ENCODE measurements at regions not wholly inside any gene's neighbourhood (a gene's known extent, or its start where the extent isn't known, plus 50 kb on each side); places are given as distances from the start of the nearest gene placed in this dataset.

DNA sequence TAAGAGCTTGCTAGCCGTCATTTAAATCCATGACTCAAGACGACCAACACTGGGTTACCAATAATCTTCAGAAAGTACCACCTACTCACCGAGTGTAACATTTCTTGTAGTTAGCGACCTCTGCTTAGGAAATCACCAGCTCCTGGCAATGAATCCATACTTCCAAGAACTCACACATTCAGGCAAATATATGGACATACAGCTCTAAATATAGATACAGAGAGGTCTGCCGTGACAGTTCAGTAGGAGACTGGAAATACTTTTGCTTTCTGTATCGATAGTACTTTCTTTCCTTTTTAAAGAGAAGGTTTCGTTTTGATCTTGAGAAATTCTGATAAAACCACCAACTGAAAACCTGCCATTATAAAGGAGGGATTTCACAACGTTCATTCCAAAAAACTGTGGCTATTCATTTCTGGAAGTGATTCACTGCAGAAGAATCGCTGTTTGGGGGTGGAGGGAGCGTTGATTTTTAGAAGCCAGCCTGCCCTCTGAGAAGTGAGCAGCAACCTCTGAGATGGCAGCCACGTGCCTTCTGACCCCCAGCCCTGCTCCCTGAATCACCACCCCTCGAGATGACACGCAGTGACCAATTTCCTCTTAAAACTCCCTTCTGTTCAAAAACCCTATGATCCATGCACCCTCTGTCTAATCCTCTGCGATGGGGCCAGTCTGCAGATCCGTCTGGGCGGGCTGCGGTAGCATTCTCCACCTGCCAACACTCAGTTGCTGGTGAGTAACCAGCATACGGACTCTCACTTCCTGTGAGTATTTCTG, 179.0 kb upstream of the KLF14 start:
- peaks cover 18% of the 10 kb centered on the region for H4K20me1 ChIP-seq (ENCODE audit: insufficient read depth, low read length)
- H3K9me3 ChIP-seq (ENCODE audit: low read depth, low read length), result no peaks in the 10 kb centered on the region
- no peak for DNase-seq (ENCODE audit: insufficient read length, low spot score, missing footprints)
- H3K36me3 ChIP-seq (ENCODE audit: insufficient read depth, low read length), result peaks cover 45% of the 10 kb centered on the region
- H3K4me3 ChIP-seq (ENCODE audit: insufficient read depth, low read length), result peak overlapping the region; percentile 77
- TF ChIP-seq, protein P1, sequence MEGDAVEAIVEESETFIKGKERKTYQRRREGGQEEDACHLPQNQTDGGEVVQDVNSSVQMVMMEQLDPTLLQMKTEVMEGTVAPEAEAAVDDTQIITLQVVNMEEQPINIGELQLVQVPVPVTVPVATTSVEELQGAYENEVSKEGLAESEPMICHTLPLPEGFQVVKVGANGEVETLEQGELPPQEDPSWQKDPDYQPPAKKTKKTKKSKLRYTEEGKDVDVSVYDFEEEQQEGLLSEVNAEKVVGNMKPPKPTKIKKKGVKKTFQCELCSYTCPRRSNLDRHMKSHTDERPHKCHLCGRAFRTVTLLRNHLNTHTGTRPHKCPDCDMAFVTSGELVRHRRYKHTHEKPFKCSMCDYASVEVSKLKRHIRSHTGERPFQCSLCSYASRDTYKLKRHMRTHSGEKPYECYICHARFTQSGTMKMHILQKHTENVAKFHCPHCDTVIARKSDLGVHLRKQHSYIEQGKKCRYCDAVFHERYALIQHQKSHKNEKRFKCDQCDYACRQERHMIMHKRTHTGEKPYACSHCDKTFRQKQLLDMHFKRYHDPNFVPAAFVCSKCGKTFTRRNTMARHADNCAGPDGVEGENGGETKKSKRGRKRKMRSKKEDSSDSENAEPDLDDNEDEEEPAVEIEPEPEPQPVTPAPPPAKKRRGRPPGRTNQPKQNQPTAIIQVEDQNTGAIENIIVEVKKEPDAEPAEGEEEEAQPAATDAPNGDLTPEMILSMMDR (IDR thresholded peaks at IDR 0.05; ENCODE audit: extremely low read depth, low read depth, low read length), result no peak
- H3K4me2 ChIP-seq (ENCODE audit: insufficient read depth, low read length), result peak overlapping the region; percentile 88
- peak overlapping the region; percentile 94 for H3K27ac ChIP-seq (ENCODE audit: low read depth, low read length)
- peaks cover 67% of the 10 kb centered on the region for H3K4me1 ChIP-seq (ENCODE audit: insufficient read depth, low read length)
- H2AFZ ChIP-seq (ENCODE audit: low read length), result no peak overlapping the region
- H3K79me2 ChIP-seq (ENCODE audit: insufficient read depth, low read length), result peaks cover 87% of the 10 kb centered on the region
- no peaks in the 10 kb centered on the region for H3K27me3 ChIP-seq (ENCODE audit: insufficient read depth, low read length)

DNA sequence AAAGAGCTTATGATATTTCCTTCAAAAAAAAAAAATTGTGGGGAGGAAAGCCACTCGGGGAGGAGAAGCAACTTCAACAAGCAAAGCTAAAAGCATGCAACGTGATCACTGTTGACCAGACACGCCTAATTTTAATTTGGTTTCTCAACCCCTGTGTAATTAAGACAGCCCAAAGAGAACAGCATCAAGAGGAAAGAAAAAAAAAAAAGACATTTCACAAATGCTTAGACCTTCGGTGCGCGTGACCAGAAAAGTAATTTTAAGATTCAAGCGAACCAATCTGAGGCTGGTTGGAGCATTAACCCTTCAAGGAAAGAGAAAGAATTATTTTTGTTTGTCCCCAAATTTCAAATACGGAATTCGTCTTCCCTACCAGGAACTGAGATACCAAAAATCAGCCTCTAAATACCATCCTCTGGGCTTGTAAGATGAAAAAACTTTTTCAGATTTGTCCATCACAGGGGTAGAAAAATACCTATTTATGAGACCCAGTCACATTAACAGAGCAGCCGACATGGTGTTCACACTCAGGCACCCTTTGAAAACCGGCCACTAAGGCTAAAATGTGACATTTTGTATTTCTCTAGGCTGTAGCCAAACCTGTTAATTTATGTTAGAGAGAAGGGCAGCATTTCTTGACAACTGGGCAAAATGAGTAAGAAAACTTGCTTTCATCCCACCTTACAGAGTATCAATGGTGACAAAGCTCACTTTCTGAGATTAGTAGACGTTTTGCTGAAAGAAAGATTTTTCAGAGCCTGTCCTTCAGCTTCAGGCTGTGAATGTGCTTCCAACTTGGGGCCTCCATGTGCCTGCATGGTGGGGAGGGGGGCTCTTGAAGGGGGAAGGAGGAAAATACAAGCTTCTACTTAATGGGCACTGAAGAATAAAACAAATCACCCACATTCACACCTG, 179.9 kb upstream of the KLF14 start:
- Histone ChIP-seq H3K9me3 (ENCODE audit: low read depth, low read length) (no peaks in the 10 kb centered on the region), H3K4me1 (ENCODE audit: insufficient read depth, low read length) (peaks cover 68% of the 10 kb centered on the region), H3K4me2 (ENCODE audit: insufficient read depth, low read length) (peak overlapping the region; percentile 88), H3K36me3 (ENCODE audit: insufficient read depth, low read length) (peaks cover 45% of the 10 kb centered on the region), H3K27me3 (ENCODE audit: insufficient read depth, low read length) (no peaks in the 10 kb centered on the region), H3K4me3 (ENCODE audit: insufficient read depth, low read length) (peak overlapping the region; percentile 77), H3K79me2 (ENCODE audit: insufficient read depth, low read length) (peaks cover 88% of the 10 kb centered on the region), H3K27ac (ENCODE audit: low read depth, low read length) (peak overlapping the region; percentile 94), H2AFZ (ENCODE audit: low read length) (no peak overlapping the region), H4K20me1 (ENCODE audit: insufficient read depth, low read length) (peaks cover 13% of the 10 kb centered on the region)
- DNase-seq (ENCODE audit: insufficient read length, low spot score, missing footprints), result no peak
- TF ChIP-seq, protein P1 (IDR thresholded peaks at IDR 0.05; ENCODE audit: extremely low read depth, low read depth, low read length), result no peak

DNA sequence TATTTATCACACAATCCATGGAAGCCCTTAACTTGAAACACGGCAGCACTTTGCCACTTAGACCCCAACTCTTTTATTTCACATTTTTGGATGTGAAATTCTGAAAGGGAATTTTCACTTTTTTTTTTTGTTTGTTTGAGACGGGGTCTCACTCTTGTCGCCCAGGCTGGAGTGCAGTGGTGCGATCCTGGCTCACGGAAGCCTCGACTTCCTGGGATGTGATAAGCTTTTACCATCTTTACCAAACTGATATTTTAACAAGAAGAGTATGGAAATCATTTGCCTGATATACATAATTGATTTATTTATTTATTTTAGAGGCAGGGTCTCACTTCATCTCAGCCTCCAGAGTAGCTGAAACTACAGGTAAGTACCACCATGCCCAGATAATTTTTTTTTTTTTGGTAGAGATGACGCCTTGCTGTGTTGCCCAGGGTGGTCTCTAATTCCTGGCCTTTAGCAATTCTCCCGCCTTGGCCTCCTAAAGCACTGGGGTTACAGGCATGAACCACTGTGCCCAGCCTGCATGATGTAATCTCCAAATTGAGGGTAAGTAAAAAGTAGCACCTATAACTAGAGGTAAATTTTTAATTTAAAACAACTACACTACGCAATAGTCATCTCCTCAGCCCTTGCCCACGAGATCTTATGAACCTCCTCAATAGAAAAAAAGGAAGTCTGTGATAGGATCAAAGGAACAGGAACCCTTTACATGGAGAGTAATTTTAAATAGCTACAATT, 180.7 kb upstream of the KLF14 start:
- Histone ChIP-seq H2AFZ (ENCODE audit: low read length) (no peak overlapping the region), H3K36me3 (ENCODE audit: insufficient read depth, low read length) (peaks cover 42% of the 10 kb centered on the region), H3K4me2 (ENCODE audit: insufficient read depth, low read length) (peak overlapping the region; percentile 88), H3K9me3 (ENCODE audit: low read depth, low read length) (no peaks in the 10 kb centered on the region), H3K27me3 (ENCODE audit: insufficient read depth, low read length) (no peaks in the 10 kb centered on the region), H3K79me2 (ENCODE audit: insufficient read depth, low read length) (peaks cover 88% of the 10 kb centered on the region), H3K4me3 (ENCODE audit: insufficient read depth, low read length) (peak overlapping the region; percentile 77), H3K27ac (ENCODE audit: low read depth, low read length) (peak overlapping the region; percentile 94), H3K4me1 (ENCODE audit: insufficient read depth, low read length) (peaks cover 68% of the 10 kb centered on the region), H4K20me1 (ENCODE audit: insufficient read depth, low read length) (peaks cover 5% of the 10 kb centered on the region)
- no peak for DNase-seq (ENCODE audit: insufficient read length, low spot score, missing footprints)
- TF ChIP-seq, protein P1 (IDR thresholded peaks at IDR 0.05; ENCODE audit: extremely low read depth, low read depth, low read length), result no peak
